ENCODE measurements at regions not wholly inside any gene's neighbourhood (a gene's known extent, or its start where the extent isn't known, plus 50 kb on each side); places are given as distances from the start of the nearest gene placed in this dataset.

DNA sequence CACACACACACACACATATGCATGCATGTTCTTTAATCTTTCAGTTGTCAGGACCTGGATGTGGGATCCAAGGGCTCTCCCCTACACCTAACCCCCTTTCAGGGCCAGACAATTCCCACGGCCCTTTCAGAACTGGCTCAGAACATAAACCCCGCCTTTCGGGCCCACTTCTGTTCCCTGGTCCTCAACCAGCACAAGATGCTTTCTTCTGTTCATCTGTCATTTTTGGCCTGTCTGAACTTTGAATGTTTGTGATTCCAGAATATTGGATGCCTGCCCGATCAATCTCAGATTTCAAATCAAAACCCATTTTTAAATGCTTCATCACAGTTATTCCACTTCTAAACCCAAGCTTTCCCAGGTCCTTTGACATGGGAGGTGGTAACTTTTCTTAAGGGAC, 167.3 kb downstream of the USP12 start:
- Histone ChIP-seq H3K27ac (ENCODE audit: low read depth, low read length) (no peak overlapping the region), H3K4me1 (ENCODE audit: control insufficient read depth in 5 of 5, insufficient read depth in 5 of 5, low read length in 5 of 5) (peaks cover 1 to 22% (median 19%) of the 10 kb centered on the region in 5 donors), H3K4me3 (ENCODE audit: low read depth in 1 of 5, low read length in 5 of 5) (no peak overlapping the region), H3K36me3 (ENCODE audit: control insufficient read depth in 5 of 5, insufficient read depth in 5 of 5, low read length in 5 of 5) (no peaks in the 10 kb centered on the region), H3K27me3 (ENCODE audit: control insufficient read depth in 5 of 5, insufficient read depth in 4 of 5, low read length in 5 of 5) (peaks cover 6 to 25% (median 16%) of the 10 kb centered on the region in 5 donors), H3K9me3 (ENCODE audit: control insufficient read depth in 5 of 5, low read length in 5 of 5) (peaks cover 0 to 10% (median 3%) of the 10 kb centered on the region in 5 donors), H3K9ac (ENCODE audit: low read length in 5 of 5) (no peak overlapping the region)

DNA sequence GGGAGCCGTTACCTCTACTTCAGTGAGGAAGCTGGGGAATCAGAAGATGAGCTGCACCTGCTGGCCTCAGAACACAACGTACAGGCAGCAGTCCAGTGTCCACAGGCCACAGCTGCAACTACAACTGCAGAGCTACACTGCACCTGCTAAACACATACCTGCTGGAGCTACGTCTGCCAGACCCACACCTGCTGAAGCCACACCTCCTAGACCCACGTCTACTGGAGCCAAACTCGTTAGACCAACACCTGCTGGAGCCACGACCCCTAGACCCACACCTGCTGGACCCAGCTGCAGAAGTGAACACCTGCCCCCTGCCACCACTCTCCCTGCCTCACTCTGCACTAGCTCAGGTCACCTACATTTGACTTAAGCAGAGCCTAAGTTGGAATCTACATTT, 169.9 kb downstream of the USP12 start:
- Histone ChIP-seq H3K9me3 (ENCODE audit: control insufficient read depth in 5 of 5, low read length in 5 of 5) (peaks cover 0 to 10% (median 3%) of the 10 kb centered on the region in 5 donors), H3K36me3 (ENCODE audit: control insufficient read depth in 5 of 5, insufficient read depth in 5 of 5, low read length in 5 of 5) (no peaks in the 10 kb centered on the region), H3K9ac (ENCODE audit: low read length in 5 of 5) (no peak overlapping the region), H3K27me3 (ENCODE audit: control insufficient read depth in 5 of 5, insufficient read depth in 4 of 5, low read length in 5 of 5) (peaks cover 6 to 20% (median 14%) of the 10 kb centered on the region in 5 donors), H3K4me3 (ENCODE audit: low read depth in 1 of 5, low read length in 5 of 5) (no peak overlapping the region), H3K4me1 (ENCODE audit: control insufficient read depth in 5 of 5, insufficient read depth in 5 of 5, low read length in 5 of 5) (peaks cover under 1 to 28% (median 14%) of the 10 kb centered on the region in 5 donors), H3K27ac (ENCODE audit: low read depth, low read length) (no peak overlapping the region)

DNA sequence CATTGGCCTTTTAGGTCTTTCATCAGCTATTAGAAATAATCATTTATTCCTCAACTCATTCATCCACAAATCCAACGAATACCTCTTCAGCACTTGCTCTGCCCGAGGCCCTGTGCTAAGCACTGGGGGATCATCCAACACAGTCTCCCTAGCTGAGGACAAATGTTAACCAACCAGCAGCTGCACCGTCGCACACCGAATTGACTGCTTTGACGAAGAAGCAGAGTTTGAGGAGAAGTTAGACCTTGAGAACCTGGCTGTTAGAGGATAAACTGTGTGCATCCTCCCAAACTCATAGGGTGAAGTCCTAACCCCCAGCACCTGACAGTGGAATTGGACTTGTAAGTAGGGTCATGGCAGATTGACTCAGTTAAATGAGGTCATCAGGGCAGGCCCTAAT, 170.9 kb downstream of the USP12 start:
- Histone ChIP-seq H3K4me1 (ENCODE audit: control insufficient read depth in 5 of 5, insufficient read depth in 5 of 5, low read length in 5 of 5) (peaks cover 0 to 18% (median 4%) of the 10 kb centered on the region in 5 donors), H3K36me3 (ENCODE audit: control insufficient read depth in 5 of 5, insufficient read depth in 5 of 5, low read length in 5 of 5) (no peaks in the 10 kb centered on the region), H3K27me3 (ENCODE audit: control insufficient read depth in 5 of 5, insufficient read depth in 4 of 5, low read length in 5 of 5) (peaks cover 3 to 13% (median 8%) of the 10 kb centered on the region in 5 donors), H3K9ac (ENCODE audit: low read length in 5 of 5) (no peak overlapping the region), H3K4me3 (ENCODE audit: low read depth in 1 of 5, low read length in 5 of 5) (no peak overlapping the region), H3K27ac (ENCODE audit: low read depth, low read length) (no peak overlapping the region), H3K9me3 (ENCODE audit: control insufficient read depth in 5 of 5, low read length in 5 of 5) (peaks cover 0 to 10% (median 3%) of the 10 kb centered on the region in 5 donors)

DNA sequence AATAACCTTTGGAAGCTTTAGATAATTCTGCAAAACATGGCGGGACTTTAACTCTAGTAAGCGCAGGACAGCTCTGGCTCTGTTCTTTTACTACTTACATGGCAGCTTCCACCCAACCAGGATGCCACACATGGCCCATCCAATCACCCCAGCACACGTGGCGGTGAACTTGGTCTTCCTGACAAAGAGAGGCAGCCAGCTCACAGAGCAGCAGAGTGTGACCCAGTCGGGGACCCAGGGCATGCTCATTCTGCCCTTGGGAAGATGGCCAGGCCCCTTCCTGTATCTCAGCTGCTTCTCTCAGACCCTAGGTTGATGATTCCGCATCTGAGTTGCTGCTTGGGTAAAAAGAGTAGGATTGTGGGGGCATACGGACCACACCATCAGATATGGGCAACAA, 172.1 kb downstream of the USP12 start:
- no peak overlapping the region for H3K27ac ChIP-seq (ENCODE audit: low read depth, low read length)
- peaks cover 0 to 10% (median 3%) of the 10 kb centered on the region in 5 donors for H3K9me3 ChIP-seq (ENCODE audit: control insufficient read depth in 5 of 5, low read length in 5 of 5)
- H3K27me3 ChIP-seq (ENCODE audit: control insufficient read depth in 5 of 5, insufficient read depth in 4 of 5, low read length in 5 of 5) = peaks cover 0 to 9% (median 5%) of the 10 kb centered on the region in 5 donors
- H3K36me3 ChIP-seq (ENCODE audit: control insufficient read depth in 5 of 5, insufficient read depth in 5 of 5, low read length in 5 of 5) = no peaks in the 10 kb centered on the region
- H3K4me3 ChIP-seq (ENCODE audit: low read depth in 1 of 5, low read length in 5 of 5) = no peak overlapping the region
- peaks cover 0 to 13% (median 0%) of the 10 kb centered on the region in 5 donors for H3K4me1 ChIP-seq (ENCODE audit: control insufficient read depth in 5 of 5, insufficient read depth in 5 of 5, low read length in 5 of 5)
- no peak overlapping the region for H3K9ac ChIP-seq (ENCODE audit: low read length in 5 of 5)

DNA sequence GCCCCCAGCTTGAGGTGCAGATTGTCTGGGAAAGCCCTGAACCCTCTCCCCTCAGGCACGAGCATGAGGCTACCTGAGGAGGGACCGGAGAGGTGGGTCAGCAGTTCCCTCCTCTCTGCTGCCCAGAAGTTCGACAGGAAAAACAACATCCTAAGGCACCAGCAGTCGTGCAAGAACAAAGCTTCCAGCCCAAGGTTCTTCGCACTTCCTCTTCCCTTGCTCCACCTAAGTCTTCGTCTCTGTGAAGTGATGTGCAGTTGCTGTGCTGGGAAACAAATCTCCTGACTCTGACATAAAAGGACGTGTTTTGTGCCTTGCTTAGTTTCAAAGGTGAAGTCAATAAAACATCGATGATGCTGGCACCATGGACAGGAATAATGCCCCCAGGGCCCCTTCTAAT, 173.3 kb downstream of the USP12 start:
- Histone ChIP-seq H3K27me3 (ENCODE audit: control insufficient read depth in 5 of 5, insufficient read depth in 4 of 5, low read length in 5 of 5) (peaks cover 0 to 5% (median 3%) of the 10 kb centered on the region in 5 donors), H3K4me3 (ENCODE audit: low read depth in 1 of 5, low read length in 5 of 5) (no peak overlapping the region), H3K4me1 (ENCODE audit: control insufficient read depth in 5 of 5, insufficient read depth in 5 of 5, low read length in 5 of 5) (peaks cover 0 to 13% (median 0%) of the 10 kb centered on the region in 5 donors), H3K36me3 (ENCODE audit: control insufficient read depth in 5 of 5, insufficient read depth in 5 of 5, low read length in 5 of 5) (no peaks in the 10 kb centered on the region), H3K9me3 (ENCODE audit: control insufficient read depth in 5 of 5, low read length in 5 of 5) (peaks cover 0 to 4% (median 3%) of the 10 kb centered on the region in 5 donors), H3K27ac (ENCODE audit: low read depth, low read length) (no peak overlapping the region), H3K9ac (ENCODE audit: low read length in 5 of 5) (no peak overlapping the region)

DNA sequence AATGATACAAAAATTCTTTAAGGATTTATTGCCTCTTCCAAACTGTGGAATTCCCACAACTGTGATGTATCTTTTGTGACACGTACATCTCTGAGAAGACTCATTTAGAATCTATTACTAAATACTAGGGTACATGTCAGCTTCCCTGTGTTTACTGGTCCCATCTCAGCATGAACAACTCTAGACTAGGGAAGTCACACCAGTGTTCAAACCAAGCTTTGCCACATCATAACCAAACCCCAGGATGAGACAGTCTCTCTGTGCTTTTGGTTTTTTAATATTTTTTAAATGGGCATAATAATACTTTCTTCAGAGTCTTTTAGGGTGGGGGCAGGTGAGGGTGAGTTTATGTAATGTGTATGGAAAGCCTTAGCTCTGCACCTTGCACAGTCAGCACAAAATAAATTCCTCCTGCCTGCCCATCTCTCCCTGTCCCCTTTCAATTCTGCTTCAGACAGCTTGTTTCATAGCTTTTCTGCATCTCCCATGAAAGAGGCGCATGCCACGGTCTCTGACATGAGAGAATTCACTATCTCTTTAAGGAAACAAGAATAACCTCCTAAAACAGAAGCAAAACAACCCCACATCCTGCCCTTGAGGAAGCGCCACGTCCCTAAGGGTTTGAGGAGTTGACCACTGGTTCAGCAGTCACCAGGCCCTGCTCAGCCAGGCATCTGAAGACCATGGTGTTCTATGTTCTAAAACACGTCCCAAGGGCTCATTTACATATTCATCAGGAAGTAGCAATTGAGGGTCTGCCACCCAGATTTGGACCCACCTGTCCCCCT, 174.5 kb downstream of the USP12 start:
- H3K9me3 ChIP-seq (ENCODE audit: control insufficient read depth in 5 of 5, low read length in 5 of 5) = peaks cover 0 to 3% (median 0%) of the 10 kb centered on the region in 5 donors
- H3K36me3 ChIP-seq (ENCODE audit: control insufficient read depth in 5 of 5, insufficient read depth in 5 of 5, low read length in 5 of 5) = no peaks in the 10 kb centered on the region
- H3K4me1 ChIP-seq (ENCODE audit: control insufficient read depth in 5 of 5, insufficient read depth in 5 of 5, low read length in 5 of 5) = peaks cover 0 to 15% (median 0%) of the 10 kb centered on the region in 5 donors
- no peak overlapping the region for H3K27ac ChIP-seq (ENCODE audit: low read depth, low read length)
- H3K4me3 ChIP-seq (ENCODE audit: low read depth in 1 of 5, low read length in 5 of 5) = no peak overlapping the region
- no peak overlapping the region for H3K9ac ChIP-seq (ENCODE audit: low read length in 5 of 5)
- peaks cover 0 to 5% (median 3%) of the 10 kb centered on the region in 5 donors for H3K27me3 ChIP-seq (ENCODE audit: control insufficient read depth in 5 of 5, insufficient read depth in 4 of 5, low read length in 5 of 5)

DNA sequence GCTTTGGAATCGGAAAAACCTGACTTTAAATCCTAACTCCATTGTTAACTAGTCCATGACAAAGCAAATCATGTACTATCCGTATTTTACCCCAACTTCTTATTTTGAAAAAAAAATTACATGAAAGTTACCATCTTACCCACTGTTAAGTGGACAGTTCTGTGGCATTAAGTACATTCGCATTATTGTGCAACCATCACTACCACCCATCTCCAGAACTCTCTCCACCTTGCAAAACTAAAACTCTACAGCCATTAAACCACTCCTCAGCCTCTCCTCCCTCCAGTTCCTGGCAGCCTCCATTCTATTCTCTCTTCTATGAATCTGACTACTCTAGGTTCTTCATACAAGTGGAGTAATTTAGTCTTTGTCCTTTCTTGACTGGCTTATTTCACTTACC, 176.5 kb downstream of the USP12 start:
- H3K9ac ChIP-seq (ENCODE audit: low read length in 5 of 5) = no peak overlapping the region
- peaks cover 0 to 6% (median 2%) of the 10 kb centered on the region in 5 donors for H3K27me3 ChIP-seq (ENCODE audit: control insufficient read depth in 5 of 5, insufficient read depth in 4 of 5, low read length in 5 of 5)
- peaks cover 0 to 20% (median 6%) of the 10 kb centered on the region in 5 donors for H3K4me1 ChIP-seq (ENCODE audit: control insufficient read depth in 5 of 5, insufficient read depth in 5 of 5, low read length in 5 of 5)
- peaks cover 0 to 3% (median 0%) of the 10 kb centered on the region in 5 donors for H3K9me3 ChIP-seq (ENCODE audit: control insufficient read depth in 5 of 5, low read length in 5 of 5)
- H3K36me3 ChIP-seq (ENCODE audit: control insufficient read depth in 5 of 5, insufficient read depth in 5 of 5, low read length in 5 of 5) = no peaks in the 10 kb centered on the region
- H3K4me3 ChIP-seq (ENCODE audit: low read depth in 1 of 5, low read length in 5 of 5) = no peak overlapping the region
- no peak overlapping the region for H3K27ac ChIP-seq (ENCODE audit: low read depth, low read length)

DNA sequence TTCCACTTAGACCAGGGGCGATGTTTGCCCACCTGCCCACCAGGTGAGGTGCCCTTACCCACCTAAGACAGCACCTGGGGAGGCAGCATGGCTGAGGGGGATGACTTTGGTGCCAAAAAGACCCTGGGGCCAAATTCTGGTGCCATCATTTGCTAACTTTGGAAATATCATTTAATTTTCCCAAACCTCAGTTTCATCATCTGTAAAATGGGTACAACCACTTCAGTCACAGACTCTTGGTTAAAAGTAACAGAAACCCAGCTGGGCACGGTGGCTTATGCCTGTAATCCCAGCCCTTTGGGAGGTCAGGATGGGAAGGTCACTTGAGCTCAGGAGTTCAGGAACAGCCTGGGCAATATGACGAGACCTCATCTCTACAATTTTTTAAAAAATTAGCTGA, 177.8 kb downstream of the USP12 start:
- H3K36me3 ChIP-seq (ENCODE audit: control insufficient read depth in 5 of 5, insufficient read depth in 5 of 5, low read length in 5 of 5) = no peaks in the 10 kb centered on the region
- H3K9ac ChIP-seq (ENCODE audit: low read length in 5 of 5) = no peak overlapping the region
- H3K27ac ChIP-seq (ENCODE audit: low read depth, low read length) = no peak overlapping the region
- H3K9me3 ChIP-seq (ENCODE audit: control insufficient read depth in 5 of 5, low read length in 5 of 5) = peaks cover 0 to 3% (median 0%) of the 10 kb centered on the region in 5 donors
- no peak overlapping the region for H3K4me3 ChIP-seq (ENCODE audit: low read depth in 1 of 5, low read length in 5 of 5)
- H3K27me3 ChIP-seq (ENCODE audit: control insufficient read depth in 5 of 5, insufficient read depth in 4 of 5, low read length in 5 of 5) = peaks cover 0 to 8% (median 3%) of the 10 kb centered on the region in 5 donors
- H3K4me1 ChIP-seq (ENCODE audit: control insufficient read depth in 5 of 5, insufficient read depth in 5 of 5, low read length in 5 of 5) = peaks cover 0 to 20% (median 6%) of the 10 kb centered on the region in 5 donors

DNA sequence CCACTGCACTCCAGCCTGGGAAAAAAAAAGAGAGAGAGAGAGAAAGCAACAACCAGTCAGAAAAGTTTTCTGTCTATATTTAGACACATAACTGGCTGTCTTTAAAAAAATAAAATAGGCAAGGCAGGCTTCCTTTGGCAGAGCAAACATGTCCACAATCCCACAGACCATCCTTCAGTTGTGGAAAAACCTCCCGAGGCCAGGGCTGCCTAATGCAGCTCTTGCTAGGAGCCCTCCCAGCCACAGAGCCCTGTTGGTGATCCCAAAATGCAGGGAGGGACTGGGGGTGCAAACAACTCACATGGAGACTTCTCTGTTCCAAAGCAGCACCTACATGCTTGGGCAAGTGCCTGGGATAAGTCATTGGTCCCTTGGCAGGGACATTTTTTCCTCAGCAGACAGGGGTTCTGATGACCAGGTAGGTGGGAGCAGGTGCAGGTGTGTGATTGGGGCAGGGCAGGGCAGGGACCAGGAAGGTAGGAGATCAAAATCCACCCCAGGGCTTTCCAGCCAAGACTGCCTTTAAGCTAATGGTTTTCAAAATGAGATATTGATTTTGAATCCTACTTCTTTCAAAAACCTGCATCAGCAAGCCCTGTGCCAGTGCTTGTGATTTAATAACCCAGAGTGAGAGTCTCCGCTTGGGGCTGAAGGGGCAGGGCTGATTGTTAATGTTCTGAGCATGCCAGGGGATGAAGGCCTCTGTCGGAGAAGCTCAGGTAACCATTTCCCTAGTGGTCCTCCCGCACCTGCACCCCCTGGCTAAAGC, 178.5 kb downstream of the USP12 start:
- peaks cover 0 to 18% (median 6%) of the 10 kb centered on the region in 5 donors for H3K4me1 ChIP-seq (ENCODE audit: control insufficient read depth in 5 of 5, insufficient read depth in 5 of 5, low read length in 5 of 5)

More for the DNA sequence above, 178.5 kb downstream of the USP12 start:
- Histone ChIP-seq H3K4me3 (ENCODE audit: low read depth in 1 of 5, low read length in 5 of 5) (no peak overlapping the region), H3K9me3 (ENCODE audit: control insufficient read depth in 5 of 5, low read length in 5 of 5) (peaks cover 0 to 3% (median 0%) of the 10 kb centered on the region in 5 donors), H3K9ac (ENCODE audit: low read length in 5 of 5) (no peak overlapping the region), H3K36me3 (ENCODE audit: control insufficient read depth in 5 of 5, insufficient read depth in 5 of 5, low read length in 5 of 5) (no peaks in the 10 kb centered on the region), H3K27me3 (ENCODE audit: control insufficient read depth in 5 of 5, insufficient read depth in 4 of 5, low read length in 5 of 5) (peaks cover 0 to 7% (median 3%) of the 10 kb centered on the region in 5 donors), H3K27ac (ENCODE audit: low read depth, low read length) (no peak overlapping the region)

Measured in subcutaneous abdominal adipose tissue (tissue), 5 donors.